WTC11 (cell line): ENCODE measurements at regions not wholly inside any gene's neighbourhood (a gene's known extent, or its start where the extent isn't known, plus 50 kb on each side); places are given as distances from the start of the nearest gene placed in this dataset.

Experiments
- ATAC-seq: fragments of 200-7000 bp; cut with Tn5 transposase; 2 replicates; pipeline ENCODE4 v1.10.0; 2021; ENCODE audit warnings: mild to moderate bottlenecking, moderate library complexity
- CTCF ChIA-PET: fragments of 300-600 bp; sonication (Branson Sonifier 250); formaldehyde crosslinking; loops from one replicate; lab custom pipeline; 2021; ENCODE audit warnings: antibody characterized with exemption; lab: Charles Lee
- POLR2A ChIA-PET: fragments of 350-600 bp; sonication (Branson Sonifier 250); formaldehyde crosslinking; loops from one replicate; lab custom pipeline; 2021; ENCODE audit warnings: antibody characterized with exemption; lab: Charles Lee
- DNase-seq: peaks from one replicate; pipeline ENCODE4 v3.0.0; 2021; ENCODE audit warnings: low spot score
- H3K27ac Mint-ChIP-seq: 2 replicates; pipeline ENCODE4 v1.8.0; 2021; ENCODE audit warnings: mixed read lengths
- H3K27me3 Mint-ChIP-seq: 2 replicates; pipeline ENCODE4 v1.8.0; 2021; ENCODE audit warnings: low read depth, mild to moderate bottlenecking, moderate library complexity, mixed read lengths
- H3K36me3 Mint-ChIP-seq: 2 replicates; pipeline ENCODE4 v1.8.0; 2021; ENCODE audit warnings: mixed read lengths
- H3K4me1 Mint-ChIP-seq: 2 replicates; pipeline ENCODE4 v1.8.0; 2022; ENCODE audit warnings: mixed read lengths
- H3K4me3 Mint-ChIP-seq: 2 replicates; pipeline ENCODE4 v1.8.0; 2021; ENCODE audit warnings: mild to moderate bottlenecking, moderate library complexity, mixed read lengths
- H3K9me3 Mint-ChIP-seq: 2 replicates; pipeline ENCODE4 v1.8.0; 2021; ENCODE audit warnings: mixed read lengths
- CREB1 ChIP-seq: sonication (generic); formaldehyde crosslinking; IDR thresholded peaks from 2 replicates; pipeline ENCODE4 v1.8.0; 2023; ENCODE audit warnings: mild to moderate bottlenecking, missing genetic modification reagents
- FOXJ3 ChIP-seq: sonication (generic); formaldehyde crosslinking; IDR thresholded peaks from 2 replicates; pipeline ENCODE4 v1.9.0; 2021; ENCODE audit warnings: missing genetic modification reagents, mild to moderate bottlenecking, borderline replicate concordance
- FOXP1 ChIP-seq: sonication (generic); formaldehyde crosslinking; IDR thresholded peaks from 2 replicates; pipeline ENCODE4 v1.8.0; 2022; ENCODE audit warnings: missing genetic modification reagents, mild to moderate bottlenecking, moderate library complexity, borderline replicate concordance
- GTF2I ChIP-seq: fragments of 250-450 bp; sonication (Bioruptor Pico); conservative IDR thresholded peaks from 2 replicates; pipeline ENCODE4 v1.4.0; 2021; ENCODE audit warnings: mild to moderate bottlenecking
- HMGA2 ChIP-seq: fragments of 250-450 bp; sonication (Bioruptor Pico); IDR thresholded peaks from 2 replicates; pipeline ENCODE4 v1.4.0; 2021; ENCODE audit warnings: mild to moderate bottlenecking, moderate library complexity
- NFE2L1 ChIP-seq: sonication (generic); formaldehyde crosslinking; IDR thresholded peaks from 2 replicates; pipeline ENCODE4 v1.8.1; 2023; ENCODE audit warnings: missing genetic modification reagents
- PRRX2 ChIP-seq: fragments of 250-450 bp; sonication (Bioruptor Pico); IDR thresholded peaks from 2 replicates; pipeline ENCODE4 v1.8.0; 2021; ENCODE audit warnings: mild to moderate bottlenecking
- SMAD4 ChIP-seq: sonication (generic); formaldehyde crosslinking; IDR thresholded peaks from 2 replicates; pipeline ENCODE4 v1.8.0; 2022; ENCODE audit warnings: mild to moderate bottlenecking, missing genetic modification reagents
- ZBTB21 ChIP-seq: sonication (generic); formaldehyde crosslinking; IDR thresholded peaks from 2 replicates; pipeline ENCODE4 v1.8.1; 2023; ENCODE audit warnings: mild to moderate bottlenecking, missing genetic modification reagents, borderline replicate concordance
- ZNF121 ChIP-seq: sonication (generic); formaldehyde crosslinking; IDR thresholded peaks from 2 replicates; pipeline ENCODE4 v1.8.0; 2023; ENCODE audit warnings: missing genetic modification reagents
- ZNF423 ChIP-seq: fragments of 250-450 bp; sonication (Bioruptor Pico); IDR thresholded peaks from 2 replicates; pipeline ENCODE4 v2.1.2; 2022; ENCODE audit warnings: mild to moderate bottlenecking, moderate library complexity
- TF ChIP-seq, protein P1 (sequence below): sonication (generic); formaldehyde crosslinking; IDR thresholded peaks from 2 replicates; pipeline ENCODE4 v1.8.1; 2023; ENCODE audit warnings: mild to moderate bottlenecking, missing genetic modification reagents
- TF ChIP-seq, protein P2 (sequence below): sonication (generic); formaldehyde crosslinking; IDR thresholded peaks from 2 replicates; pipeline ENCODE4 v1.8.0; 2023; ENCODE audit warnings: mild to moderate bottlenecking, missing genetic modification reagents
- TF ChIP-seq, protein P3 (sequence below): sonication (generic); formaldehyde crosslinking; IDR thresholded peaks from 2 replicates; pipeline ENCODE4 v1.8.0; 2022; ENCODE audit warnings: mild to moderate bottlenecking, missing genetic modification reagents
- TF ChIP-seq, protein P4 (sequence below): sonication (generic); formaldehyde crosslinking; IDR thresholded peaks from 2 replicates; pipeline ENCODE4 v1.8.1; 2022; ENCODE audit warnings: mild to moderate bottlenecking, moderate library complexity, missing genetic modification reagents
- TF ChIP-seq, protein P5 (sequence below): fragments of 250-450 bp; sonication (Bioruptor Pico); IDR thresholded peaks from 2 replicates; pipeline ENCODE4 v1.9.0; 2021; ENCODE audit warnings: mild to moderate bottlenecking
- TF ChIP-seq, protein P6 (sequence below): sonication (generic); formaldehyde crosslinking; IDR thresholded peaks from 2 replicates; pipeline ENCODE4 v1.8.0; 2023; ENCODE audit warnings: missing genetic modification reagents, mild to moderate bottlenecking, borderline replicate concordance

DNA sequence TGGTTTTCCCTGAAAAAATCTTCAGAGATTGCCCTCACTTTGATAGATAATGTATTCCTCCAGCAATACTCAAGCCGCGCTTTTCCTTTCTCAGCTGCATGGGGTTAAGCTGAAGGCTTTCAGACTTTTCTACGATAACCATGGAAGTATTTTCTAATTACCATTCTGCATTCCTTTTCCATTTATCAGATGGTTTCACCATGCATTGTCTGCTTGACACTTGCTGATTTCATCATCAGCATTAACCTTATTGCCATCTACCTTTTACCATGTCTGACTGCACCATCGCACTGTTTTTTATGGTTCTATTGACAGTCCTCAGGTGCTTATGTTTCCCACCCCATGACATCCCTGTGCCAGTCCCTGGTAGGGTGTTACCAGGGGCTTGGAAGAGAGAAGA, 91.6 kb downstream of the DMAC1 start:
- Mint-ChIP-seq H3K4me1 (no peaks in the 10 kb centered on the region), H3K27ac (no peak overlapping the region), H3K9me3 (0 out of 2 replicates have a peak, but pooled peaks cover 6% of the 10 kb centered on the region), H3K36me3 (no peaks in the 10 kb centered on the region), H3K4me3 (no peak overlapping the region), H3K27me3 (no peaks in the 10 kb centered on the region)
- POLR2A ChIA-PET: no interaction called here
- DNase-seq (no peak), ATAC-seq (no peak)
- CTCF ChIA-PET: no interaction called here
- no peak for TF ChIP-seq CREB1 (CRISPR knock-in tag)
- TF ChIP-seq HMGA2 (CRISPR knock-in tag): no peak
- no peak for TF ChIP-seq SMAD4
- TF ChIP-seq, protein P1, sequence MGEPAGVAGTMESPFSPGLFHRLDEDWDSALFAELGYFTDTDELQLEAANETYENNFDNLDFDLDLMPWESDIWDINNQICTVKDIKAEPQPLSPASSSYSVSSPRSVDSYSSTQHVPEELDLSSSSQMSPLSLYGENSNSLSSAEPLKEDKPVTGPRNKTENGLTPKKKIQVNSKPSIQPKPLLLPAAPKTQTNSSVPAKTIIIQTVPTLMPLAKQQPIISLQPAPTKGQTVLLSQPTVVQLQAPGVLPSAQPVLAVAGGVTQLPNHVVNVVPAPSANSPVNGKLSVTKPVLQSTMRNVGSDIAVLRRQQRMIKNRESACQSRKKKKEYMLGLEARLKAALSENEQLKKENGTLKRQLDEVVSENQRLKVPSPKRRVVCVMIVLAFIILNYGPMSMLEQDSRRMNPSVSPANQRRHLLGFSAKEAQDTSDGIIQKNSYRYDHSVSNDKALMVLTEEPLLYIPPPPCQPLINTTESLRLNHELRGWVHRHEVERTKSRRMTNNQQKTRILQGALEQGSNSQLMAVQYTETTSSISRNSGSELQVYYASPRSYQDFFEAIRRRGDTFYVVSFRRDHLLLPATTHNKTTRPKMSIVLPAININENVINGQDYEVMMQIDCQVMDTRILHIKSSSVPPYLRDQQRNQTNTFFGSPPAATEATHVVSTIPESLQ (CRISPR knock-in tag): no peak
- no peak for TF ChIP-seq ZBTB21 (CRISPR knock-in tag)
- TF ChIP-seq, protein P2, sequence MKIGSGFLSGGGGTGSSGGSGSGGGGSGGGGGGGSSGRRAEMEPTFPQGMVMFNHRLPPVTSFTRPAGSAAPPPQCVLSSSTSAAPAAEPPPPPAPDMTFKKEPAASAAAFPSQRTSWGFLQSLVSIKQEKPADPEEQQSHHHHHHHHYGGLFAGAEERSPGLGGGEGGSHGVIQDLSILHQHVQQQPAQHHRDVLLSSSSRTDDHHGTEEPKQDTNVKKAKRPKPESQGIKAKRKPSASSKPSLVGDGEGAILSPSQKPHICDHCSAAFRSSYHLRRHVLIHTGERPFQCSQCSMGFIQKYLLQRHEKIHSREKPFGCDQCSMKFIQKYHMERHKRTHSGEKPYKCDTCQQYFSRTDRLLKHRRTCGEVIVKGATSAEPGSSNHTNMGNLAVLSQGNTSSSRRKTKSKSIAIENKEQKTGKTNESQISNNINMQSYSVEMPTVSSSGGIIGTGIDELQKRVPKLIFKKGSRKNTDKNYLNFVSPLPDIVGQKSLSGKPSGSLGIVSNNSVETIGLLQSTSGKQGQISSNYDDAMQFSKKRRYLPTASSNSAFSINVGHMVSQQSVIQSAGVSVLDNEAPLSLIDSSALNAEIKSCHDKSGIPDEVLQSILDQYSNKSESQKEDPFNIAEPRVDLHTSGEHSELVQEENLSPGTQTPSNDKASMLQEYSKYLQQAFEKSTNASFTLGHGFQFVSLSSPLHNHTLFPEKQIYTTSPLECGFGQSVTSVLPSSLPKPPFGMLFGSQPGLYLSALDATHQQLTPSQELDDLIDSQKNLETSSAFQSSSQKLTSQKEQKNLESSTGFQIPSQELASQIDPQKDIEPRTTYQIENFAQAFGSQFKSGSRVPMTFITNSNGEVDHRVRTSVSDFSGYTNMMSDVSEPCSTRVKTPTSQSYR (CRISPR knock-in tag): no peak
- TF ChIP-seq, protein P3, sequence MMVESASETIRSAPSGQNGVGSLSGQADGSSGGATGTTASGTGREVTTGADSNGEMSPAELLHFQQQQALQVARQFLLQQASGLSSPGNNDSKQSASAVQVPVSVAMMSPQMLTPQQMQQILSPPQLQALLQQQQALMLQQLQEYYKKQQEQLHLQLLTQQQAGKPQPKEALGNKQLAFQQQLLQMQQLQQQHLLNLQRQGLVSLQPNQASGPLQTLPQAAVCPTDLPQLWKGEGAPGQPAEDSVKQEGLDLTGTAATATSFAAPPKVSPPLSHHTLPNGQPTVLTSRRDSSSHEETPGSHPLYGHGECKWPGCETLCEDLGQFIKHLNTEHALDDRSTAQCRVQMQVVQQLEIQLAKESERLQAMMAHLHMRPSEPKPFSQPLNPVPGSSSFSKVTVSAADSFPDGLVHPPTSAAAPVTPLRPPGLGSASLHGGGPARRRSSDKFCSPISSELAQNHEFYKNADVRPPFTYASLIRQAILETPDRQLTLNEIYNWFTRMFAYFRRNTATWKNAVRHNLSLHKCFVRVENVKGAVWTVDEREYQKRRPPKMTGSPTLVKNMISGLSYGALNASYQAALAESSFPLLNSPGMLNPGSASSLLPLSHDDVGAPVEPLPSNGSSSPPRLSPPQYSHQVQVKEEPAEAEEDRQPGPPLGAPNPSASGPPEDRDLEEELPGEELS: no peak
- no peak for TF ChIP-seq FOXJ3 (CRISPR knock-in tag)
- TF ChIP-seq ZNF423 (CRISPR knock-in tag): no peak
- TF ChIP-seq PRRX2 (CRISPR knock-in tag): no peak
- no peak for TF ChIP-seq ZNF121 (CRISPR knock-in tag)
- TF ChIP-seq FOXP1: no peak
- TF ChIP-seq, protein P4, sequence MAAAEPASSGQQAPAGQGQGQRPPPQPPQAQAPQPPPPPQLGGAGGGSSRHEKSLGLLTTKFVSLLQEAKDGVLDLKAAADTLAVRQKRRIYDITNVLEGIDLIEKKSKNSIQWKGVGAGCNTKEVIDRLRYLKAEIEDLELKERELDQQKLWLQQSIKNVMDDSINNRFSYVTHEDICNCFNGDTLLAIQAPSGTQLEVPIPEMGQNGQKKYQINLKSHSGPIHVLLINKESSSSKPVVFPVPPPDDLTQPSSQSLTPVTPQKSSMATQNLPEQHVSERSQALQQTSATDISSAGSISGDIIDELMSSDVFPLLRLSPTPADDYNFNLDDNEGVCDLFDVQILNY (CRISPR knock-in tag): no peak
- TF ChIP-seq, protein P5, sequence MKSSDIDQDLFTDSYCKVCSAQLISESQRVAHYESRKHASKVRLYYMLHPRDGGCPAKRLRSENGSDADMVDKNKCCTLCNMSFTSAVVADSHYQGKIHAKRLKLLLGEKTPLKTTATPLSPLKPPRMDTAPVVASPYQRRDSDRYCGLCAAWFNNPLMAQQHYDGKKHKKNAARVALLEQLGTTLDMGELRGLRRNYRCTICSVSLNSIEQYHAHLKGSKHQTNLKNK (CRISPR knock-in tag): no peak
- TF ChIP-seq, protein P6, sequence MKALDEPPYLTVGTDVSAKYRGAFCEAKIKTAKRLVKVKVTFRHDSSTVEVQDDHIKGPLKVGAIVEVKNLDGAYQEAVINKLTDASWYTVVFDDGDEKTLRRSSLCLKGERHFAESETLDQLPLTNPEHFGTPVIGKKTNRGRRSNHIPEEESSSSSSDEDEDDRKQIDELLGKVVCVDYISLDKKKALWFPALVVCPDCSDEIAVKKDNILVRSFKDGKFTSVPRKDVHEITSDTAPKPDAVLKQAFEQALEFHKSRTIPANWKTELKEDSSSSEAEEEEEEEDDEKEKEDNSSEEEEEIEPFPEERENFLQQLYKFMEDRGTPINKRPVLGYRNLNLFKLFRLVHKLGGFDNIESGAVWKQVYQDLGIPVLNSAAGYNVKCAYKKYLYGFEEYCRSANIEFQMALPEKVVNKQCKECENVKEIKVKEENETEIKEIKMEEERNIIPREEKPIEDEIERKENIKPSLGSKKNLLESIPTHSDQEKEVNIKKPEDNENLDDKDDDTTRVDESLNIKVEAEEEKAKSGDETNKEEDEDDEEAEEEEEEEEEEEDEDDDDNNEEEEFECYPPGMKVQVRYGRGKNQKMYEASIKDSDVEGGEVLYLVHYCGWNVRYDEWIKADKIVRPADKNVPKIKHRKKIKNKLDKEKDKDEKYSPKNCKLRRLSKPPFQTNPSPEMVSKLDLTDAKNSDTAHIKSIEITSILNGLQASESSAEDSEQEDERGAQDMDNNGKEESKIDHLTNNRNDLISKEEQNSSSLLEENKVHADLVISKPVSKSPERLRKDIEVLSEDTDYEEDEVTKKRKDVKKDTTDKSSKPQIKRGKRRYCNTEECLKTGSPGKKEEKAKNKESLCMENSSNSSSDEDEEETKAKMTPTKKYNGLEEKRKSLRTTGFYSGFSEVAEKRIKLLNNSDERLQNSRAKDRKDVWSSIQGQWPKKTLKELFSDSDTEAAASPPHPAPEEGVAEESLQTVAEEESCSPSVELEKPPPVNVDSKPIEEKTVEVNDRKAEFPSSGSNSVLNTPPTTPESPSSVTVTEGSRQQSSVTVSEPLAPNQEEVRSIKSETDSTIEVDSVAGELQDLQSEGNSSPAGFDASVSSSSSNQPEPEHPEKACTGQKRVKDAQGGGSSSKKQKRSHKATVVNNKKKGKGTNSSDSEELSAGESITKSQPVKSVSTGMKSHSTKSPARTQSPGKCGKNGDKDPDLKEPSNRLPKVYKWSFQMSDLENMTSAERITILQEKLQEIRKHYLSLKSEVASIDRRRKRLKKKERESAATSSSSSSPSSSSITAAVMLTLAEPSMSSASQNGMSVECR (CRISPR knock-in tag): no peak
- no peak for TF ChIP-seq GTF2I (CRISPR knock-in tag)
- TF ChIP-seq NFE2L1 (CRISPR knock-in tag): no peak
